ENCODE measurements at regions not wholly inside any gene's neighbourhood (a gene's known extent, or its start where the extent isn't known, plus 50 kb on each side); places are given as distances from the start of the nearest gene placed in this dataset.

DNA sequence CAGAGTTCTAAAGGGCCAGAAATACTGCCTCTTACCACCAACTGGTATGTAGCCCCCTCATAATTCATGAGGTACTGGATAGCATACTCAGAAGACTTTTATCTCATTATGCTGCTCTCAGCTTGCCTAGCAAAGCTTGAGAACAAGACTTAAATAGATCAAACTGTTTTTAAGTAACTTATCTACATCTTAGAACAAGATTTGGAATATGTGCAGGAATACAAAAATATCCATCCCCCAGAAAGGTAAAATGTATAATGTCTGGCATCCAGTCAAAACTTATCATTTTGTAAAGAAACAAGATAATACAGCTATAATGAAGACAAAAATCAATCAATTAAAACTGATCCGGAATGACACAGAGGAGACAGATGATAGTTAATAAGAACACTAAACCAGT lies 400.4 kb upstream of the TGFBR2 start:
- no peak for DNase-seq (ENCODE audit: low read depth in 2 of 2)

DNA sequence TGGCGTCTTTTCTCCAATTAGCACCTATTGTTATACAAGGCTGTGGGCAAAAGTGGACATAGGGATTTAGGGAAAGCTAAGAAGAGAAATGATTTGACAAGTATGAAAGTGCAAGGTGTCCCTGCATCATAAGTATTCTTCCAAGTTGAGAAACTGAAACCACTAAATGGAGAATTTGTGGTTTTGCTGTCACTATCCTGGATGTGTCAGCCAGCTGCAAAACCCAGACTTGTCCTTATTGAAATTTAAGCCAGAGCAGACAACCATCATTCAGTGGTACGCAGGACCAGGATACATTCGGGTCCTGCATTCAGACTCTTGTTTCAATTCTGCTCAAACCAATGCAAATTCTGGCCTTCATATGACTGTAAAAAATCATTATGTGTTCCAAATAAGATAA lies 384.8 kb upstream of the TGFBR2 start:
- no peak for DNase-seq (ENCODE audit: low read depth in 2 of 2)

DNA sequence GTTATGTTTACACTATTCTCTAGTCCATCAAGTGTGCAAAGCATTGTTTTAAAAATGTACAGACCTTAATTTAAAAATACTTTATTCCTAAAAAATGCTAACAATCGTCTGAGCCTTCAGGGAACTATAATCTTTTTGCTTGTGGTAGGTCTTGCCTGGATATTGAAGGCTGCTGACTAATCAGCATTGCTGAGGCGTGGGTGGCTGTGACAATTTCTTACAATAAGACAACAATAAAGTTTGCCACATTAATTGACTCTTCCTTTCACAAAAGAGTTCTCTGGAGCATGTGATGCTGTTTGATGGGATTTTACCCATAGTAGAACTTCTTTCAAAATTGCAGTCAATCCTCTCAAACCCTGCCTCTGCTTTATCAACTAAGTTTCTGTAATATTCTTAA lies 384.0 kb upstream of the TGFBR2 start:
- no peak for DNase-seq (ENCODE audit: low read depth in 2 of 2)

DNA sequence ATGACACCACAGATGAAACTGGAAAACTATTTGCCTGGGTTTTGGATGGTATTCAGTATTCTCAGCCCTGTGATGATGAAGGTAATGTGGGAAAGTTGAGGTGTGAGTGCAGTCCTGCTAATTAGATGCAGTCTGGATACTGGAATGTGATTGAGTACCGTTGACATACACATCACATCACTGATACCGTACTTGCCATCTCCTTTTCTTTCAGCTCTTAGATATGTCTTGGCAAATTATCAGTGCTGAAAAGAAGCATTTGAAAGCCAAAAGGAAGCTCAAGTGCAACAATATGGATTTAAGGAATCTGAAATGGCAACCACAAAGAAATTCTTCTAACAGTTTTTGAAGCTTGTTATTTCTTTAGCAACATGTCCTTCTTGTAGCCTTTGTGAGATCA lies 381.4 kb upstream of the TGFBR2 start:
- no peak for DNase-seq (ENCODE audit: low read depth in 2 of 2)

DNA sequence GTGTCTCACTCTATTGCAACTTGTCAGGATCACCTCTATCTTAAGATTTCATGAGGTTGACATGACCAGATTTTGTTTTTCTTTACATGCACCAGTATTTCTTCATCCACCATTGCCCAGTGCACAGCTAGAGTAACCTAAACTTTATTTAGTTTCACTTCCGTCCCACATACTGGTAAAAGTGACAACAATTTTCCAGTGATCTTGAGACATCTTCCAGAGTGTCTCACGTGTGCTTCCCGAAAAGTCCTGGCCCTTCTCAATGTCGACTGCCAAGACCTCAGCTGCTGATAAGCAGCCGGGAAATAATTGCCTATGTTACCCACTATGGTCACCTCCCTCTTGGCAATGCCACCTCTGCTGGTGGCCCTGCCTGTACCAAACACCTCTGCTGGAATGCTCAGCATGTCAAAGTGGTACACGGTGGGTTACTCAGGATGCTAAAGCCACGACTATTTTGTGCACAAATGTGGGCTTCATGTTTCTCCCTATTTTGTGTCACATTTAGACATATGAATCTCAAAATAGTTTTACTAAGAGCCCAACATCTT lies 379.7 kb upstream of the TGFBR2 start:
- no peak for DNase-seq (ENCODE audit: low read depth in 2 of 2)

DNA sequence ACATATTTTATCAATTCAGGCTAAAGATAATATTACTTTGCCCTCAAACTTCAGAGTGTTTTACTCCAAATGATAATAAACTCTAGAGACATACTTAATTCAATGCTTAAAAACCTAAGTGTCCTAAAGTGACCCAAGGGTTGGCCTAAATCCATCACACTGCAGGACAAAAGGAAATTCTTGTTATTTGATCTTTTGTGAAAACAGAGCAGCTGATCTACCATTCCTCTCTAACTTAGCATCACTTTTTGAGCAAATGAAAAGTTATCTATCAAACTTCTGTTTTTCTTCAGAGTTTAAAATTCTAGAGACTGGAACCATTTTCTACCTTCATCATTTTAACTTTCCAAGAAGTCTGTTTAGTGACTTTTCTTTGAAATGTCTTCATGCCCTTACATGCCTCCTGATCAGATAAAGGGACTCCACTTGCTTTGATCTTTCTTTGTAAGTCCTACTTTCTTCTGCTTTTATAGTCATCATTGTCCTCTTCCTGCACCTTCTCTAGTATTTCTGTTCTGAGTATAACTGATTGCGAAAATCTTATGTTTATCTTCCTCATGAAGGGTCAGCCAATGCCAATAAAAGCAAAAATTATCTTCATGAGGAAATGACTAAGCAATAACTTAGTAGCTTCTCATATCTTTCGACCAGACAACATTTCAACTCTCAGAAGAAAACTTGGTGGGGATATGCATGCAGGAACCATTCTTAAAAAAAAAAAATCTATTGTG lies 378.7 kb upstream of the TGFBR2 start:
- DNase-seq (ENCODE audit: low read depth in 2 of 2), result no peak

DNA sequence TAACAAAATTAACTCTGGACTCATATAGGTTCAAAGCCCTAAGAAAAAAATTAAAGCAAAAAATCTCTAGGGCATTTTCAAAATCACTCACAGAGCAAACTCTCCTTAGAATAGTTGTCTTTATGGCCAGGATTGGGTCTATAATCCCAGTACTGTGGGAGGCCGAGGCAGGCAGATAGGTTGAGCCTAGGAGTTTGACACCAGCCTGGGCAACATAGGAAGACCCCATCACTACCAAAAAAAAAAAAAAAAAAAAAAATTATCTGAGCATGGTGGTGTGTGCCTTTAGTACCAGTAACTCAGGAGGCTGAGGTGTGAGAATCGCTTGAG lies 378.1 kb upstream of the TGFBR2 start:
- DNase-seq (ENCODE audit: low read depth in 2 of 2), result no peak

DNA sequence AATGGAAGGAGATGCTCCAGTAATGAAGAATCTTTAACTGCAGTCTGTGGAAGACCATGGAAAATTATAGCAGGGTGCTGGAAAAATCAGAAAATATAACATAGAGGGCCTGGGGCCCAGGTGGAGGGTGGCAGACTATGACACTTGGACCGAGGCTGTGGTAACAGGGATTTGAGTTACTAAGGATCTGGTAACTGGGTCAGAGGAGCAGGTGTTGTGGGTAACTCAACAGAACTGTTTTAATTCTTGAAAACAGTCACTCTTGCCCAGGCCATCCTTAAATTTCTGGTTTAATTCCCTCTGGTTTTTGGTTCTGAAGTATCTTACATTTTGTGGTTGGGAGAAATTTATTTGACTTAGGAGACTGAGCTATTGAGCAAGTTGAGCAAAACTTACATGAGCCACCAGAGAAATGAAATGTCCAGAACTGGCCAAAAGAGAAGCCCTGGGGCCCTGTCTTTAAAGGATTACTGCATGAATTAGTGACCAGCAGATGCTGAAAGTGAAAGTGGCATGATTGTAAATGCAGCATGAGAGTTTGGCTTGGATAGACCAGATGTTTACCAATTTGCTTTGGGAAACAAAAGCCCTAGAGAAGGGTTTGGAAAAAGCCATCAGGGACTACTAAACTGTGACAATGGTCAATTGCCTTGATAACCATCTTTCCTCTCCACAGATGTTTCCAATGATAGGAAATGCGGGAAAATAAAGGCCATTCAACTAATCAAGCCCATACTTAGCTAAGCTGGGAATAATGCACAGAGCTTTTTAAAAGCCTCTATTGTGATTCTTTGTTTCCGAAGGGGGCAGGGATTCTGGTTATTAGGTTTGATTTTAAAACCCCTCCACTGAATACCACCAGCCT lies 374.9 kb upstream of the TGFBR2 start:
- DNase-seq (ENCODE audit: low read depth in 2 of 2), result no peak

DNA sequence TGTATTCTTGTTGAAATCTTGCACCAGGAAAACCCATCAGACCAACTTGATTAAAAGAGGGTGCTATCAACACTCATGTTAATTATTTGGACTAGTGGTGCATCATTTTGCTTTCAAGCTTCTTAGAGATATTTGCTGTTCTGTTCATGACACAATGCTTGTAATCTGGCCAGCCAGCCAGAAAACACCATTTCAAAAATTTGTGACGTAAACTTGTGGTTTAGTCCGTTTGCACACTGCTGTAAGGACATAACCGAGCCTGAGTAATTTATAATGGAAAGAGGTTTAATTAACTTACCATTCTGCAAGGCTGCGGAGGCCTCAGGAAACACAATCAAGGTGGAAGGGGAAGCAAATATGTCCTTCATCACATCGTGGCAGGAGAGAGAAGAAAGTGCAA lies 374.3 kb upstream of the TGFBR2 start:
- DNase-seq (ENCODE audit: low read depth in 2 of 2), result no peak

DNA sequence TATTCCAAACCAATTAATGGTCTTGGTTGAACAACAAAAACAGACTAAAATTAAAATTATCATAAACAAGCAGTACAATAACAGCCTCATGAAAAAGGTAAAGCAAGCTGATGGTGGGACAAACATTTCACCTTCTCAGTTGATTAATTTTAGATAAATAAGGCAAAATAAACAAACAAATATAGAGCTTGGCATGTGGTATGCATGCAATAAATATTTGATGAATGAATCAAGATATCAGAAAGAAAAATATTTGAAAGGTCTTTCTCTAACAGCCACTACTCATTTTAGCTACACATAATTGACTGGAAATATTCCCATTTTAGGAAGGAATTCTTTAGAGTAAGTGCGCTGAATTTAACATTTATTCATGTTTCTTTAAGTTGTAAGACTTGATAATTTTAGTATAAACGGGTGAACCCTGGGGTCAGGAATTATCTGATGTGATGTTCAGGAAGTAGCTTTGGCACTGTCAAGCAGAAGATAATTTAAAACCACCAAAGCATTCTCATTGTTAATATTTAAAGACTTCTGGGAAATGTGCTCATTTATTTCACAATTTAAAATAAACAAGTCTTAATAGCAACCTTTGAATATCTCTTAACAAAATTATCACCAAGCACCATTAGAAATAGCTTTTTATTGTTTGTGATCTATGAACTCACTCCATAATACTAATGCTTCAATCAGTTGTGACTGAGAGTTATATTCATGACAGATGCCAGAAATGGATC lies 372.3 kb upstream of the TGFBR2 start:
- no peak for DNase-seq (ENCODE audit: low read depth in 2 of 2)

DNA sequence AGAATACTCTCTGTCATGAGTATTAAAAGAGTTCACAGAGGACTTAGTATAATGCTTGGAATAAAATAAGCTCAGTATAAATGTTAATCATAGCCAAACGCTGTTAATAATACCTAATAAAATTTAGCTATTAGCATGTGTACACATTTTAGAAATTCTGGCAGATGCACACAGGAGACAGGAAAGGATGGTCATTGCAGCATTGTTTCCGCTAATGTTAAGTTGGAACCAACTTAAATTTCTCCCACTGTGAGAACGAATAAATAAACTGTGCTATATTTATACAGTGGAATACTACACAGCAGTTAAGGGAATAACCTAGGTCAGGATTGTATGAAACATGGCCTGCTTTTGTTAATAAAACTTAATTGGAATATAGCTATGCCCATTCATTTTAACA lies 370.4 kb upstream of the TGFBR2 start:
- no peak for DNase-seq (ENCODE audit: low read depth in 2 of 2)

DNA sequence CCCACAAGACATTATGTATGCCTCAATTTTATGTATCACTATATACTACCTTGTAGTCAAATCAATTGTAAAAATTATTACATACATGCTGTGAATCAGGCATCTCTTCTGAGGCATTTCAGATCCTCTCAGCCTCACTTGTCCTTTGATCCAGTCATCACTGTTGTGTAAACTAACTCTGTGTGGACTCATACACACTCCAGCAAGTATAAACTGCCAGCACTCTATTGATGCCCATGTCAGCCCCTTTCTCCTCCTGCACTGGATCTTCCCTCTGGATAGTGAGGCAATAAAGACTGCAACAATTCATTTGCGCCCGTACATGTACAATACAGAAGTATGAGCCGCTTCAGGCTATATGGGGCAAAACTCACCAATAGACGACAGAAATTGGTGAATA lies 364.7 kb upstream of the TGFBR2 start:
- no peak for DNase-seq (ENCODE audit: low read depth in 2 of 2)

DNA sequence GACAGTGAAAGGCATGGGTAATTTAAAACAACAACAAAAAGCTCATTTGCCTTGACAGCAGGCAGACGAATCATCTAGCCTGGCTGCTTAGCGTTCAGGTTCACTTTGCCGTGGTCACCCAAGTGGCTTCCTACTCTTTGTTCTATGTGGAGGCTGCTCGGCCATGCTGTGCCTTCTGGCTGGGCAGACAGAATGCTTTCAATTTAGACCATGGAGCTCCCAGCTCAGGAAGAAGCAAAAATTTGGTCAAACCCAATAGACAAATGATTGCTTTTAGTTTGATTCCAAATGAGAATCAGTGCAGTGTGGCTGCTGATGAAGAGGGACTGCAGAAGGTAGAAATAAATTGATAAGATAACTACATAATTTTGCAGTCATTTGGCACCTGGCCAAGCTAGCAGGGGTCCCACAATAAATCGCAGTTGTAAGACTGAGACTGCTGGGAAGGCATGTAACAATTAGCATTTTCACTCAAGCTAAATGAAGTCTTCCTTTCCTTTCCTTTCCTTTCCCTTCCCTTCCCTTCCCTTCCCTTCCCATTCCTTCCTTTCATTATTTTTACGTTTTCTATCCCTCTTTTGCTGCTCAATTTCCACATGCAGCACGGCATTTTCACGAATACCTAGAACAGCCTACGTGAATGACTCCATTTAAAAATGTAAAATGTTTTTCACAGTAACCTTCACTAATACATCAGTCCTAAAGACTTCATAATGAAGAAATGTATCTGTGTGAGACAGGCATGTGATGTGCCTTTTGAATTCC lies 360.4 kb upstream of the TGFBR2 start:
- DNase-seq (ENCODE audit: low read depth in 2 of 2), result no peak

DNA sequence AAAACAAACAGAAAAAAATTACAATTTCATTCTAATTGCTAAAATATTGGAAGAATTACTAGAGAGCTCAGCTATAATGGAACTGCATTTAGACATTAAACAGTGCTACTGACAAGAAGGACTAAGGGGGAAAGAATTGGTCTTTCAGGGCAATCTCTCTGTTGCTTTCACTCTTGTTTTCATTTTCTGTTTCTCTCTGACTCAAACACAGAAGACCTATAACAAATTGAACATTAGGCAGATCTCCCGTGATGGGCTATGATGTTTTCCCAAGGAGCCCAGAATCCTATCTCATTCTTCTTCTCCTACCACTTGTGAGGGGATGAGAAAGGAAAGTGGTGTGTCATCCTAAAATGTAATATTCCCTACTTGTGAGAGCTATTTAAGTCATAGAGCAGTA lies 358.0 kb upstream of the TGFBR2 start:
- DNase-seq (ENCODE audit: low read depth in 2 of 2), result no peak

DNA sequence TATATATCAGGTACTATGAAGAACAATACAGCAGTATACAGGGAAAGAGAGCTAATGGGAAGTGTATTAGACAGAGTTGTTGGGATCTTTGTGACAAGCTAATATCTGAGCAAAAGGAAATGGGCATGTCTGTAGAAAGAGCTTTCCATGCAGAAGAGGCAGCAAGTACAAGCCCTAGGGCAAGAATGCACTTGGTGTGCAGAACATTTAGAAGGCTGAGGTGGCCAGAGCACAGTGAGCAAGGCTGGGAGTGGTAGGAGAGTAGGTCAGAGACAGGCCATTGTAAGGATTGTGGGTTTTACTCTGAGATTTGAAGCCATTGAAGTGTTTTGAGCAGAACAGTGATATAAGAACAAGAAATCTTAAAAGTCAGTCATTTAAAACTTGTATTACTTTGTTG lies 353.9 kb upstream of the TGFBR2 start:
- DNase-seq (ENCODE audit: low read depth in 2 of 2), result no peak

DNA sequence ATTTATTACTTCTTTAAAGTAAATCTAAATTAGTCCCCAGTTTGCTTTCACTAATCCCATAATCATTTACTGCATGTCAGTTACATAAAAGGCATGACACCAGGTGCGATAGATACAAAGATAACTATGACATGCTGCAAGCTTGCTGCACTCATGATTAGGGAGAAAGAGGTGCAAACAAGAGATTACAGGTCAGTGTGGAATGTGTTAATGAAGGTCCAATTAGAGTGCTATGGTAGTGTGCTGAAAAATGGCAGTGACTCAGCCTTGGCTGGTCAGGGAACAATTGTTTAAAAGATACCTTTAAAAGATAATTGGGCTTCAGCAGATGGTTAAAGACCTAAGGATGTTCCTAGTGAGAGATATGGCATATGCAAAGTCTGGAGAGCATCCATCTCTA lies 352.6 kb upstream of the TGFBR2 start:
- DNase-seq (ENCODE audit: low read depth in 2 of 2), result no peak

DNA sequence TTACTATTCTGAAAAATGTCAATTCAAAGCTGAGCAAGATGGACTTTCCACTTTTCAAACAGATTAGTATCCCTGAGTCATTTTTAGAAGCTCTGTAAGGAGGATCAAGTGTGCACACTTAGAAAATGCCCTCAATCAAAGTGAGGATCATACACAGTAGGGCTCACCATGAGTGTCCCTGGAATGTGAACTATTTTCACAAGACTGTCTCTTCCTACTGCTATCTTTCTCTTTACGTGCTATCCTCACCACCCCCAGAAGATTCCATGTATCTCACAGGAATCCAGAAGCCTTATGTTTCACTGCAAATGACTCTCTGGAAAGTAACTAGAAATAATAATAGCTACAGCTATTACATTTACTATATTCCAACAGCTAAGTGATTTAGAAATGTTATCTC lies 349.9 kb upstream of the TGFBR2 start:
- no peak for DNase-seq (ENCODE audit: low read depth in 2 of 2)

DNA sequence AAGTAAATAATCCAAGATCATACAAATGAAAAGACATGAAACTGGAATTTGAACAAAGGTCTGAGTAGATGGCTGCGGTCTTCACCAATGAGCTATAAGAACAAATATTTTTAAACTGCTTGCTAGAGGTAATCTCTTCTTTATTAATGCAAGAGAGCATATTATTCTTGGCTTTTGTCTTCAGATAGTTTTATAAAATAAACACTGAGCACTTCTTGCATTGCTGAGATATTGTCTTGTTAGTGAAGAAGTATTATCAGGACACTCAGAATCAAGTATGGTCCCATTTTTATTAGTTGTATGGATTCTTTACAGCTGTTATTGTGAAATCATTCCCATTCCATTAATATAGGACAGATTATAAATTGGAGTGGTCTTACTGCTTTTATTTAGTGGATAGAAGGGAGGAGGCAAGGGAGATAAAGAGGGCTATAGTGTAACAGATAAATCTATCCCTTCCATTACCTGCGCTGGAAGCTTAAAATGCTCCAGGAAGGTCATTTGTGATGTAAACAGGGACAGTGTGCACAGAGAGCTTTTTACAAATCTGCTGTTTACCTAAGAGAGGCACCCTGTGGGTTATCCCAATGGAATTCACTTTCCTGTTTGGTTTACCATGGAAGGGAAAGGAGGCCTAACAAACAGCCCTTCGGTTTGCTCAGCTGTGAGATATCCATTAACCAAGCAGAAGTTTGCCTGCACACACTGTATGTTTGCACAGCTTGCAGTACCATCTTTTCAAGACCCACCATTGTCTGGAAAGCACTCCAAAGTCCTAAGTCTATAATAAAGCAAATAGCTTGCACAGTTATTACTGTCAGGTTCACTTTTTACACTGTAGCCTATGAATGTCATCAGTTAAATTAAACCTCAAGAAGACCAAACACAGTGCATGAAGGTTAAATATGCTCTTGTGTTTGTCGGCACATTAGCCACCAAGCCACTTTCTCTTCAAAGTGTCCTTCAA lies 347.7 kb upstream of the TGFBR2 start:
- DNase-seq (ENCODE audit: low read depth in 2 of 2), result no peak

DNA sequence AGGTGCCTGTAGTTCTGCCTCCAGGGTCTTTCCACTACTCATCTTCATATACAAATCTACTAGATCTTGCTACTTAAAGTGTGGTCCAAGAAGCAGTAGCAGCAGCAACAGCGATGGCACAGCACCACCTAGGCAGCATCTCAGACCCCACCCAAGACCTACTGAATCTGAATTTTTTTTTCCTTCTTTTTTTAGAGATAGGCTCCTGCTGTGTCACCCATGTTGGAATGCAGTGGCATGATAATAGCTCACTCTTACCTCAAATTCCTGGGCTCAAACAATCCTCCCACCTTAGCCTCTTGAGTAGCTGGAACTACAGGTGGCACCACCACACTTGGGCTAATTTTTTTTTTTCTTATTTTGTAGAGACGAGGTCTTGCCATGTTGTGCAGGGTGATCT lies 346.7 kb upstream of the TGFBR2 start:
- DNase-seq (ENCODE audit: low read depth in 2 of 2), result no peak

DNA sequence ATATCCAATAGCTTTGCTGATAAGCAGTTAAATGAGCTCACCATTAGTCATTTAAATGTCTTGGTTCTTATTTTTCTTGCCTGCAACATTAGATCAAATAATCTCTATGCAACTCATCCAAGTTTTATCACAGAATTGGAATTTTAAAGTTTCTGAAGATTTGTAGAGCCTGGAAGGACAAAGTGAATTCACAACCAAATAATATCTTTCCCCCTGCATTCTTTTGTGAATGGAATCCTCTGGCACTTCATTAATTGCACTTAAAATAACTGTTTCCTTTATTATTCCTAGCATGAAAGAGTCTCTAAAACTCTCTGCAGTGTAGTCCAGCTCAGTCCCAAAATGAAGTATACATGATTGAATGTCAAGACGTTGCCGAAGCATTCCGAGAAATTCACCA lies 345.6 kb upstream of the TGFBR2 start:
- DNase-seq (ENCODE audit: low read depth in 2 of 2), result no peak
